ENCODE measurements at regions not wholly inside any gene's neighbourhood (a gene's known extent, or its start where the extent isn't known, plus 50 kb on each side); places are given as distances from the start of the nearest gene placed in this dataset.
"Not testable (repeated sequence)": the region's sequence is repeated elsewhere in the genome, so short reads cannot be mapped to it uniquely, and the experiment has no call there.

- DNase-seq = no peak
These were observed 143.0 kb downstream of the PPP1R3A start for GRCh38 chr7:113775804-113776203.

- no peak for DNase-seq
These were observed 143.4 kb downstream of the PPP1R3A start for GRCh38 chr7:113775401-113775800.

GRCh38 chr7:113774182-113774807, 144.5 kb downstream of the PPP1R3A start:
- DNase-seq = peak; percentile 36

GRCh38 chr7:113770146-113770738, 148.6 kb downstream of the PPP1R3A start:
- DNase-seq = no peak

- DNase-seq = no peak
These were observed 150.4 kb downstream of the PPP1R3A start for GRCh38 chr7:113768387-113768786.

- DNase-seq = no peak
These were observed 154.3 kb downstream of the PPP1R3A start for GRCh38 chr7:113764401-113765035.

- DNase-seq = no peak
These were observed 155.6 kb downstream of the PPP1R3A start for GRCh38 chr7:113763226-113763625.

GRCh38 chr7:113756250-113756649, 162.6 kb downstream of the PPP1R3A start:
- DNase-seq = no peak

- no peak for DNase-seq
These were observed 166.1 kb downstream of the PPP1R3A start for GRCh38 chr7:113752689-113753088.

GRCh38 chr7:113752289-113752688, 166.5 kb downstream of the PPP1R3A start:
- DNase-seq = no peak

GRCh38 chr7:113751547-113751946, 167.3 kb downstream of the PPP1R3A start:
- DNase-seq = no peak

GRCh38 chr7:113748385-113748784, 170.4 kb downstream of the PPP1R3A start:
- DNase-seq = not testable (repeated sequence)

GRCh38 chr7:113742946-113743431, 175.8 kb downstream of the PPP1R3A start:
- not testable (repeated sequence) for DNase-seq

- no peak for DNase-seq
These were observed 176.4 kb downstream of the PPP1R3A start for GRCh38 chr7:113742377-113742776.

- no peak for DNase-seq
These were observed 187.2 kb downstream of the PPP1R3A start for GRCh38 chr7:113731571-113731970.

GRCh38 chr7:113730309-113730955, 188.4 kb downstream of the PPP1R3A start:
- DNase-seq = no peak

GRCh38 chr7:113727486-113727885, 191.3 kb downstream of the PPP1R3A start:
- no peak for DNase-seq

GRCh38 chr7:113722006-113722405, 196.8 kb downstream of the PPP1R3A start:
- DNase-seq = no peak

GRCh38 chr7:113717739-113718138, 201.1 kb downstream of the PPP1R3A start:
- DNase-seq = no peak

- DNase-seq = no peak
These were observed 202.6 kb downstream of the PPP1R3A start for GRCh38 chr7:113715981-113716856.

GRCh38 chr7:113715262-113715661, 203.5 kb downstream of the PPP1R3A start:
- no peak for DNase-seq

- DNase-seq = peak; percentile 38
These were observed 208.3 kb downstream of the PPP1R3A start for GRCh38 chr7:113710310-113711096.
